Gastrocnemius medialis (tissue), 4 donors: ENCODE measurements at regions not wholly inside any gene's neighbourhood (a gene's known extent, or its start where the extent isn't known, plus 50 kb on each side); places are given as distances from the start of the nearest gene placed in this dataset.

Source experiments
- ATAC-seq, 2 donors: fragments of 150-250 bp; one replicate each; pipeline ENCODE4 v1.9.1; 2016
- DNase-seq, 2 donors: peaks; one replicate each; pipeline ENCODE4 v3.0.0-alpha.2; 2019
- H3K27ac ChIP-seq, 4 donors: fragments of 200-600 bp; sonication (generic); 1 replicate in 1 of 4; 2 replicates in 3 of 4; pipeline ENCODE4 v1.5.1; 2016 to 2018; ENCODE audit warnings: mild to moderate bottlenecking in 2 of 4, moderate library complexity in 1 of 4
- H3K27me3 ChIP-seq, 3 donors: fragments of 200-600 bp; sonication (generic) in 2 of 3; 1 replicate in 1 of 3; 2 replicates in 2 of 3; pipeline versions ENCODE4 v1.5.1 to v1.6.0; 2016 to 2019; ENCODE audit warnings: mild to moderate bottlenecking in 1 of 3, moderate library complexity in 1 of 3
- H3K36me3 ChIP-seq, 2 donors: fragments of 200-600 bp; sonication (generic) in 1 of 2; one replicate each; pipeline ENCODE4 v1.5.1; 2017 to 2018
- H3K4me1 ChIP-seq, 2 donors: fragments of 200-600 bp; sonication (generic) in 1 of 2; one replicate each; pipeline ENCODE4 v1.5.1; 2016 to 2017; ENCODE audit warnings: mild to moderate bottlenecking in 2 of 2
- H3K4me3 ChIP-seq, 4 donors: fragments of 200-600 bp; sonication (generic) in 3 of 4; 1 replicate in 1 of 4; 2 replicates in 3 of 4; pipeline ENCODE4 v1.5.1; 2016 to 2019; ENCODE audit warnings: mild to moderate bottlenecking in 2 of 4
- H3K9me3 ChIP-seq, 3 donors: fragments of 200-600 bp; sonication (generic) in 2 of 3; 1 replicate in 1 of 3; 2 replicates in 2 of 3; pipeline ENCODE4 v1.5.1; 2016 to 2019
- POLR2A ChIP-seq, 2 donors: fragments of 450-650 bp; IDR thresholded peaks; one replicate each; pipeline ENCODE4 v1.6.1; 2017; ENCODE audit warnings: antibody characterized with exemption in 2 of 2, mild to moderate bottlenecking in 2 of 2, moderate library complexity in 2 of 2
- in situ Hi-C, 4 donors: fragments of 200-750 bp; cut with MboI; loops; one replicate each; pipeline versions ENCODE4 v1.15.0 to v1.8.0; 2017; ENCODE audit warnings: low sequenced_read_pairs in 4 of 4
- intact Hi-C: fragments of 100-400 bp; cut with DNase I; formaldehyde crosslinking; loops from one replicate; pipeline ENCODE4 v1.15.1; 2023; ENCODE audit warnings: low total_unique reads
- TF ChIP-seq, protein P1 (sequence below), 5 experiments: fragments of 450-650 bp in 3 of 5; fragments of 200-600 bp in 2 of 5; sonication (generic) in 2 of 5; IDR thresholded peaks in 4 of 5; conservative IDR thresholded peaks in 1 of 5; 1 replicate in 4 of 5; 2 replicates in 1 of 5; pipeline ENCODE4 v1.5.1; 2016 to 2019; ENCODE audit warnings: antibody characterized with exemption in 5 of 5, mild to moderate bottlenecking in 3 of 5, moderate library complexity in 3 of 5

DNA sequence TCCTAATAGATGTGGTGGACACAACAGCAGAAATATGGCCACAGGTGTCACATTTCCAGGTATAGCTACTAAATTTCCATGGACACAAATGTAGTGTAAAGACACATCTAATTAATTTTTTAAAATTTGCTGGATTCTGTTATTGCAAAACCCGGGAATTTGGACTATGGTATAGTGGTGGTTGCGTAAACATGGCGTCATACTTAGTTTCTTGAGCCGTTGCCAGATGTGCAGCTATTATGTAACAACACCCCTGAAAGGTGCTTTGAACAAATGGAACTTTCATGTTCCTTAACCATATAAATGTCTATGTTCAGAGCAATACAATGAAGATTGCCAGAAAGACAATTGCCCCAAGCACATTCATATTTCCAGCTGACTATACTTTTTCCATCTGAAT lies 85.9 kb downstream of the HRH4 start:
- Histone ChIP-seq H3K36me3 (no peaks in the 10 kb centered on the region), H3K4me1 (no peaks in the 10 kb centered on the region), H3K9me3 (no peaks in the 10 kb centered on the region), H3K4me3 (no peak overlapping the region), H3K27me3 (no peaks in the 10 kb centered on the region), H3K27ac (no peak overlapping the region)
- TF ChIP-seq, protein P1, sequence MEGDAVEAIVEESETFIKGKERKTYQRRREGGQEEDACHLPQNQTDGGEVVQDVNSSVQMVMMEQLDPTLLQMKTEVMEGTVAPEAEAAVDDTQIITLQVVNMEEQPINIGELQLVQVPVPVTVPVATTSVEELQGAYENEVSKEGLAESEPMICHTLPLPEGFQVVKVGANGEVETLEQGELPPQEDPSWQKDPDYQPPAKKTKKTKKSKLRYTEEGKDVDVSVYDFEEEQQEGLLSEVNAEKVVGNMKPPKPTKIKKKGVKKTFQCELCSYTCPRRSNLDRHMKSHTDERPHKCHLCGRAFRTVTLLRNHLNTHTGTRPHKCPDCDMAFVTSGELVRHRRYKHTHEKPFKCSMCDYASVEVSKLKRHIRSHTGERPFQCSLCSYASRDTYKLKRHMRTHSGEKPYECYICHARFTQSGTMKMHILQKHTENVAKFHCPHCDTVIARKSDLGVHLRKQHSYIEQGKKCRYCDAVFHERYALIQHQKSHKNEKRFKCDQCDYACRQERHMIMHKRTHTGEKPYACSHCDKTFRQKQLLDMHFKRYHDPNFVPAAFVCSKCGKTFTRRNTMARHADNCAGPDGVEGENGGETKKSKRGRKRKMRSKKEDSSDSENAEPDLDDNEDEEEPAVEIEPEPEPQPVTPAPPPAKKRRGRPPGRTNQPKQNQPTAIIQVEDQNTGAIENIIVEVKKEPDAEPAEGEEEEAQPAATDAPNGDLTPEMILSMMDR (IDR thresholded peaks at IDR 0.05 in 4 of 5, conservative IDR thresholded peaks at IDR 0.05 in 1 of 5), result no peak
- TF ChIP-seq POLR2A (IDR thresholded peaks at IDR 0.05), result no peak
- in situ Hi-C loops, result no loop called here
- no peak for ATAC-seq
- intact Hi-C loops, result no loop called here
- no peak for DNase-seq

GRCh38 chr18:24548583-24548982 lies 88.1 kb downstream of the HRH4 start:
- no peaks in the 10 kb centered on the region for H3K36me3 ChIP-seq
- TF ChIP-seq, protein P1 (IDR thresholded peaks at IDR 0.05 in 4 of 5, conservative IDR thresholded peaks at IDR 0.05 in 1 of 5), result no peak
- no peak for TF ChIP-seq POLR2A (IDR thresholded peaks at IDR 0.05)
- in situ Hi-C loops (no loop called here), intact Hi-C loops (no loop called here)
- H3K27me3 ChIP-seq, result no peaks in the 10 kb centered on the region
- H3K4me3 ChIP-seq, result no peak overlapping the region
- no peaks in the 10 kb centered on the region for H3K9me3 ChIP-seq
- no peaks in the 10 kb centered on the region for H3K4me1 ChIP-seq
- ATAC-seq (no peak), DNase-seq (no peak)
- no peak overlapping the region for H3K27ac ChIP-seq

DNA sequence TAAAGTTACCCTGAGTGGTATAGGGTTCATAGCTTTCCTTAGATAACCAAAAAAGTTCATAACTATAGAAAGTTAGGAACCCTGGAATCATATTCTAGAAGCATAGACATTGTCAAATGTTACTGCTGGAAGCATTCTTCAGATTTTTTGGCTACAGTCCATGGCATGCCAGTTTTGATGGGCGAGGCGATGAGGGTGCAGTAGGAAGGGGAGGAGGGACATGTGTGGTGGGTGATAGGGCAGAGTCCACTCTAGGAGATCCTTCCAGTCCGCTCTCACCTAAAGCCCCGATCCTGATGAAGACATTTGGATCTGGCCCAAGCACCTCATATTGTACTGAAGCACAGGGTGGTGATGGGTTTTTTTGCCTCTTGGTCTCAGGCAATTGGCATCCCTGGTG lies 91.8 kb downstream of the HRH4 start:
- in situ Hi-C loops, result no loop called here
- no peak for ATAC-seq
- intact Hi-C loops, result no loop called here

GRCh38 chr18:24553571-24554285 lies 93.3 kb downstream of the HRH4 start:
- H3K4me3 ChIP-seq, result no peak overlapping the region
- no peaks in the 10 kb centered on the region for H3K9me3 ChIP-seq
- H3K27ac ChIP-seq, result no peak overlapping the region
- in situ Hi-C loops, result no loop called here
- no peak for DNase-seq
- no peak for ATAC-seq
- H3K27me3 ChIP-seq, result no peaks in the 10 kb centered on the region
- H3K36me3 ChIP-seq, result no peaks in the 10 kb centered on the region
- TF ChIP-seq, protein P1 (IDR thresholded peaks at IDR 0.05 in 4 of 5, conservative IDR thresholded peaks at IDR 0.05 in 1 of 5), result no peak
- no peak for TF ChIP-seq POLR2A (IDR thresholded peaks at IDR 0.05)
- H3K4me1 ChIP-seq, result no peaks in the 10 kb centered on the region
- intact Hi-C loops, result no loop called here

More for the DNA sequence above, 91.8 kb downstream of the HRH4 start:
- no peaks in the 10 kb centered on the region for H3K9me3 ChIP-seq
- no peak for TF ChIP-seq POLR2A (IDR thresholded peaks at IDR 0.05)
- TF ChIP-seq, protein P1 (IDR thresholded peaks at IDR 0.05 in 4 of 5, conservative IDR thresholded peaks at IDR 0.05 in 1 of 5), result no peak
- DNase-seq, result no peak
- H3K4me3 ChIP-seq, result no peak overlapping the region
- H3K27me3 ChIP-seq, result no peaks in the 10 kb centered on the region
- H3K36me3 ChIP-seq, result no peaks in the 10 kb centered on the region
- H3K4me1 ChIP-seq, result no peaks in the 10 kb centered on the region
- no peak overlapping the region for H3K27ac ChIP-seq

DNA sequence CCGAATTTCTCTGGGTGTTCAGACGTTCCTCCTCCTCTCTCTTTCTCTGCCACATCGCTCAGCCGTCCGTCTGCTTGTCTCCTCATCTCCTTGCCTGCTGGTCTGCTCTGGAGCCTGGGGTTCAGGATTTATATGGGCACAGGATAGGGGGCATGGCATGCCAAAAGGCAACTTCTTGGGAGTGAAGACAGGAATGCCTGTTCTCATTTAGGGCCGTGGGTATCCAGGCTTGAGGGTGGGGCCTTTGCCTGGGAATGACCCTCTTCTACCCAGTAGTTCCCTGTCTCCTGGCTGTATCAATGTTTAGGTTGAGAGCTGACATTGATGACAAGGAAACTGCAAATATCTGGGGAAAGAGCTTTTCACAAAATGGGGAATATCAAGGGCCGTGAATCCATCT lies 98.0 kb downstream of the HRH4 start:
- peaks cover 0 to 3% (median 0%) of the 10 kb centered on the region in 3 donors for H3K27me3 ChIP-seq
- in situ Hi-C loops (no loop called here), intact Hi-C loops (no loop called here)
- no peak for TF ChIP-seq POLR2A (IDR thresholded peaks at IDR 0.05)
- TF ChIP-seq, protein P1 (IDR thresholded peaks at IDR 0.05 in 4 of 5, conservative IDR thresholded peaks at IDR 0.05 in 1 of 5), result no peak
- H3K27ac ChIP-seq, result no peak overlapping the region
- no peaks in the 10 kb centered on the region for H3K36me3 ChIP-seq
- no peaks in the 10 kb centered on the region for H3K4me1 ChIP-seq
- ATAC-seq (no peak), DNase-seq (no peak)
- H3K4me3 ChIP-seq, result no peak overlapping the region
- H3K9me3 ChIP-seq, result no peaks in the 10 kb centered on the region
